PC-9 (cell line): ENCODE measurements at regions not wholly inside any gene's neighbourhood (a gene's known extent, or its start where the extent isn't known, plus 50 kb on each side); places are given as distances from the start of the nearest gene placed in this dataset.

Experiments used
- EZH2 ChIP-seq: fragments of 200-600 bp; sonication (generic); IDR thresholded peaks from 2 replicates; pipeline ENCODE4 v1.8.0; 2017; ENCODE audit warnings: antibody characterized with exemption, low read depth
- TF ChIP-seq, protein P1 (sequence below): fragments of 200-600 bp; sonication (generic); conservative IDR thresholded peaks from 2 replicates; pipeline ENCODE4 v1.6.1; 2017; ENCODE audit warnings: mixed run types, antibody characterized with exemption, mild to moderate bottlenecking, moderate library complexity

DNA sequence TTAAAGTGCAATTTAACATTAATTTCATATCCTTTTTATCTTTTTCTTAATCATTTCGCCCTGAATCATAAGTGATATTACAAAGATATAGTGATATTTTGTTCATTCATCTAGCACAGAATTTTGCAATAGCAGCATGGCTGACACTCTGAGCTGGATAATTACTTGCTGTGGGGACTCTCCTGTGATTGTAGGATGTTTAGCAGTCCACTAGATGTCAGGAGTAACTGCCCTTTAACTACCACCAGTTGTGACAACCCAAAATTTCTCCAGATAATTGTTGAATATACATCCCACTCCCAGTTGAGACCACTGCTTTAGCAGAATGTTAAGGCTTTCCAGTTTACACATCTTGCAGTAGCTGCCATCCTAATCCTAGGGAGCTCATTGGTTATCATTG, 196.8 kb upstream of the MBNL1 start:
- TF ChIP-seq, protein P1, sequence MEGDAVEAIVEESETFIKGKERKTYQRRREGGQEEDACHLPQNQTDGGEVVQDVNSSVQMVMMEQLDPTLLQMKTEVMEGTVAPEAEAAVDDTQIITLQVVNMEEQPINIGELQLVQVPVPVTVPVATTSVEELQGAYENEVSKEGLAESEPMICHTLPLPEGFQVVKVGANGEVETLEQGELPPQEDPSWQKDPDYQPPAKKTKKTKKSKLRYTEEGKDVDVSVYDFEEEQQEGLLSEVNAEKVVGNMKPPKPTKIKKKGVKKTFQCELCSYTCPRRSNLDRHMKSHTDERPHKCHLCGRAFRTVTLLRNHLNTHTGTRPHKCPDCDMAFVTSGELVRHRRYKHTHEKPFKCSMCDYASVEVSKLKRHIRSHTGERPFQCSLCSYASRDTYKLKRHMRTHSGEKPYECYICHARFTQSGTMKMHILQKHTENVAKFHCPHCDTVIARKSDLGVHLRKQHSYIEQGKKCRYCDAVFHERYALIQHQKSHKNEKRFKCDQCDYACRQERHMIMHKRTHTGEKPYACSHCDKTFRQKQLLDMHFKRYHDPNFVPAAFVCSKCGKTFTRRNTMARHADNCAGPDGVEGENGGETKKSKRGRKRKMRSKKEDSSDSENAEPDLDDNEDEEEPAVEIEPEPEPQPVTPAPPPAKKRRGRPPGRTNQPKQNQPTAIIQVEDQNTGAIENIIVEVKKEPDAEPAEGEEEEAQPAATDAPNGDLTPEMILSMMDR = peak; percentile 36
- TF ChIP-seq EZH2 = no peak
